Stomach (tissue), 4 donors: ENCODE measurements at regions not wholly inside any gene's neighbourhood (a gene's known extent, or its start where the extent isn't known, plus 50 kb on each side); places are given as distances from the start of the nearest gene placed in this dataset.

Experiments used
- CTCF ChIP-seq, 7 experiments: fragments of 450-650 bp in 4 of 7; fragments of 200-600 bp in 3 of 7; sonication (generic) in 3 of 7; IDR thresholded peaks; one replicate each; pipeline ENCODE4 v1.5.1; 2016 to 2019; ENCODE audit warnings: antibody characterized with exemption in 7 of 7, control low read depth in 2 of 7, mild to moderate bottlenecking in 1 of 7
- EP300 ChIP-seq: sonication (generic); formaldehyde crosslinking; IDR thresholded peaks from one replicate; pipeline ENCODE4 v1.6.1; 2017; ENCODE audit warnings: antibody characterized with exemption

DNA sequence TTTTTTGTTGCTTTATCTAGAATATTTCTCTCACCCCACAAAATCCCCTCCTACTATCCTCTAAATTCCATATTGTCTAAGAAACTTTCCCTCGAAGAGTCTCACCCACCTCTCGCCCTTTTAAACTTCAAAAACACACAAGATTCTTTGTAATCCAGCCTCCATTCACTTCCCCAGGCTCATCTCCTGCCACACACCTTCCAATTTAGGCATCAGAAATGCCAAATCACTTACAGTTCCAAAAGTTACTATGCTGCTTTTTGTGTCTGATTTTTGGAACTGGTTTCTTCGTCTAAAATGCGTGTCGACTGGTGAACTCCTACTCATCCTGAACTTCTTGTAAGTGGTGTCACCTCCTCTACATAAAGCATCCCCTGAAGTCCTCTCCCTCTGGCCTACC is 482.4 kb upstream of the CAMK1G start:
- TF ChIP-seq CTCF (IDR thresholded peaks at IDR 0.05) (no peak), EP300 (no peak)
